ENCODE measurements at regions not wholly inside any gene's neighbourhood (a gene's known extent, or its start where the extent isn't known, plus 50 kb on each side); places are given as distances from the start of the nearest gene placed in this dataset.

GRCh38 chr2:62305421-62306176 lies 109.7 kb downstream of the B3GNT2 start:
- TF ChIP-seq SUZ12 (IDR thresholded peaks at IDR 0.05) = no peak
- TF ChIP-seq L3MBTL2 (conservative IDR thresholded peaks at IDR 0.05) = no peak
- no peak for TF ChIP-seq HDGF (IDR thresholded peaks at IDR 0.05; ENCODE audit: borderline replicate concordance)
- TF ChIP-seq ZNF384 (IDR thresholded peaks at IDR 0.05) = no peak
- TF ChIP-seq FOXK2 (IDR thresholded peaks at IDR 0.05) = no peak
- TF ChIP-seq BHLHE40 (IDR thresholded peaks at IDR 0.05; ENCODE audit: borderline replicate concordance) = no peak
- no peak for TF ChIP-seq SP1 (IDR thresholded peaks at IDR 0.05)
- TF ChIP-seq FOXM1 (IDR thresholded peaks at IDR 0.05; ENCODE audit: borderline replicate concordance) = no peak
- TF ChIP-seq ELF4 (IDR thresholded peaks at IDR 0.05) = no peak
- TF ChIP-seq PKNOX1 (IDR thresholded peaks at IDR 0.05) = no peak
- TF ChIP-seq ARNT (IDR thresholded peaks at IDR 0.05) = no peak
